SH-SY5Y (cell line): ENCODE measurements at regions not wholly inside any gene's neighbourhood (a gene's known extent, or its start where the extent isn't known, plus 50 kb on each side); places are given as distances from the start of the nearest gene placed in this dataset.

ENCODE experiments used
- GATA2 ChIP-seq: IDR thresholded peaks from 2 replicates; pipeline ENCODE4 v1.6.1; 2011; ENCODE audit warnings: mild to moderate bottlenecking, low read depth, low read length
- GATA3 ChIP-seq: IDR thresholded peaks from 2 replicates; pipeline ENCODE4 v1.6.1; 2011; ENCODE audit warnings: low read depth, mild to moderate bottlenecking, low read length, moderate library complexity

DNA sequence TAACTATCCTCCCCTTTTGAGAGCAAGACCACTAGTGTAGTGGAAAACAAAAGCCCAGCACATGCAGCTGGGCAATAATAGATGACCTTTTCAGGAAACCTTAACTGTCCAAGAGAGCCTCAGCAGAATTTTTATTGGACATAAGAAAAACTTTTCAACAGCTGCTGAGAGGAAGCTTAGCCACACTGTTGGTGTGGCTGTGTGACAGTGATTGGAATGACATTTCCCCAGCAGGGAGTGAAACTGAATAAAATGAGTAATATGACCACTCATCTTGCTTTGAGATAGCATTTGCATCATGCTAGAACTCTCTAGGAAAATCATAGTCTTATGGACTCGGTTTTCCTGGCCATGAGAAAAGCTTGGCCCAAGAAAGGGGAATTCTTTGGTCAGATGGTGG, 687.8 kb downstream of the SLCO4C1 start:
- TF ChIP-seq GATA2, result no peak
- no peak for TF ChIP-seq GATA3

DNA sequence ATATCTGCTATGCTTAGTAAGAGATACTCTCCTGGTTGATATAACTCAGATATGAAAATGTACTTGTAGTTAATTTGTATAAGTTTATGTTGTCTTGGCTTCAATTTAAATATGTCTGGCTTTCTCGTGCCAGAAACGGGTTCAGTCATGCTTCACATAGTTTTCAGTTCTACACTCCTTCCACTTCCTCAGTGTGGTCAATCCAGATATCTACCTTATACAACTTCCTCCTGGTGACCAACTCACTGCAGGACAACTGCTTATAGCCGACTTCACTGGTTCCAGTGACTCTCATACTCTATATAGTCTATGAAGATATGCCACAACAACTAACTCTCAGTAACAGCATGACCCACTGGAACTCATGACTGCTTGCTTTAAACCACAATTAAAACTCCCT, 690.4 kb downstream of the SLCO4C1 start:
- TF ChIP-seq GATA2, result no peak
- TF ChIP-seq GATA3, result no peak

DNA sequence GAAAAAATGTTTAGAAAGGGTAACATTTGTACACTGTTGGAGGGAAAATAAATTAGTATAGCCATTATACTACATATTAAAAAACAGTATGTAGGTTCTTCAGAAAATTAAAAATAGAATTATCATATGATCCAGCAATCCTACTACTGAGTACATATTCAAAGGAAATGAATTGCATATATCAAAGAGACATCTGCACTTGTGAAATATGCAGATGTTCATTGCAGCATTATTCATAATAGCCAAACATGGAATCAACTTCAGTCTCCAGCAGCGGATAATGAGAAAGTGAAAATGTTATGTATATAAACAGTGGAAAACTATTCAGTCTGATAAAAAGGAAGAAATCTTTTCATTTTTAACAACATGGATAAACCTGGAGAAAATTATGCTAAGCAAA, 695.5 kb downstream of the SLCO4C1 start:
- TF ChIP-seq GATA3 (no peak), GATA2 (no peak)

DNA sequence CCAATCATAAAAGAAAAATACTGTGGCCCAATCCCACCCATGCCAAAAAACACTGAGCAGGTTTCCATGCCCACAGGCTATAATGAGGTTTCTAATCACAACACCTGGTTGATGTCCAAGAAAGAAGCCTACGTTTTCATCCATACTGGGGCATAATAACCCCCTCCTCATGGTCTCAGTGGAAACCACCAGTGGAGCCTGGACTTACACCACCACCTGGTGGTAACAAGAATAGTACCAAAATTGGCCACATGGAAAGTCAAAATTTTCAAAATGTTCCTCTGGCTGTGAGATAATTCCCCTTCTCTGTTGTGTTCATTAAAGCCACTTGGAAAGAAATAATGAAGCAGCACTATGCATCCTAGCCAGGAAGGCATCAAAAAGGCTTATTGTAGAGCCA, 687.3 kb upstream of the ST8SIA4 start:
- TF ChIP-seq GATA2 (no peak), GATA3 (no peak)

DNA sequence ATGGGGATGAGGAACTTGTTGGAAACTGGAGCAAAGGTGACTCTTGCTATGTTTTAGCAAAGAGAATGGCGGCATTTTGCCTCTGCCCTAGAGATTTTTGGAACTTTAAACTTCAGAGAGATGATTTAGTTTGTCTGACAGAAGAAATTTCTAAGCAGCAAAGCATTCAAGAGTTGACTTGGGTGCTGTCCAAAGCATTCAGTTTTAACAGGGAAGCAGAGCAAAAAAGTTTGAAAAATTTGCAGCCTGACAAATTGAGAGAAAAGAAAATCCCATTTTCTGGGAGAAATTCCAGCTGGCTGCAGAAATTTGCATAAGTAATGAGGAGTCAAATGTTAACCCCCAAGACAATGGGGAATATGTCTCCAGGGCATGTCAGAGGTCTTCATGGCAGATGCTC, 682.3 kb upstream of the ST8SIA4 start:
- no peak for TF ChIP-seq GATA3

DNA sequence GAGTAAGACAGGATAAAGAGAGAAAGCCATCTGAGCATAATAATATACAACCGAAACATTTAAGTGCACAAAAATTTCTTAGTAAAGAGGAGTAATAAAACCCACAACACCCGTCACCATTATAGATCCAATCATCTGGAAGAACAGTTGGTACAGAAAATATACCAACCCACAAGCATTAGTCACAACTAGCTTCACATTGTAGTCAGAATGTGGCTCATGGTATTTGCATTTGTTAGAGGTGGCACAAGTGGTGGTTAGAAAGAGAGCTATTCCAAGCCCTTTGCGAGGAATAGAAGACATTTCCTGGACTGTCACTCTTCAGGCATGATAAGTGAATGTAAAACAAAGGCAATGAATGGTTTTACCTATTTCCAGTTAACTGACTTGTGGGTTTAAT, 677.5 kb upstream of the ST8SIA4 start:
- no peak for TF ChIP-seq GATA3
- TF ChIP-seq GATA2, result no peak

DNA sequence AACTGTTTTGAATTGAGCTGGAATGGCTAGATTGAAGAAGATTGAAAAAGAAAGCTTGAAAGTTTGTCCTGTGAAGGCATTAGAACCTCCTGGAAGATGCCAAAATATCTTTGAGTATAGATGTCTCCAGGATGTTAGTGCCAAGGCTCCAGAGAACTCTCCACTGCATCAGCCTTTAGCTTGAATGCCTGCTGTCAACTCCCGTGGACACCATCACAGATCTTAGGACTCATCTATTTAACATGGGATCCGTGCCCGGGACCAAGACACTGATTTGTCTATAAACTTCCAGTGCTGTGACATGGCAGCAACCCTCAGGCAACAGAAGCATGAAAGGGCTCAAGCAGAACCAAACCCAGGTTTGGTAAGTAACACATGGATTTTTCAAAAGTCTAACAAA, 670.9 kb upstream of the ST8SIA4 start:
- TF ChIP-seq GATA3 (no peak), GATA2 (no peak)

DNA sequence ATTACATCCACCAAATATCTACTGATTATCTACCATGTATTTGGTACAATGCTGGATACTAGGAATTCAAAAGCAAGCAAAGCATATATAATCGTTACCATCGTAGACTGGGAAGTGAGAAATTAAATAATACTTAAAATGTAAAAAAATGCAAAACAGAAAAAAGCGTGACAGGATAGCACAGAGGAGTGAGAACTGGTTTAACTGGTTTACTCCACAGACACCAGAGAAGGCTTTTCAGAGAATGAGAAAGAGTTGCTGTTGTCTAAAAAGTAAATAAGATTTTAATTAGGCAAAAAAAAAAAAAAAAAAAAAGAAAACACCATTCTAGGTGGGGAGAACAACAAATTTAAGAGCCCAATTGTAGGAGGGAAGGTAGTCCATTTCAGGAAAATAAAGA, 657.9 kb upstream of the ST8SIA4 start:
- TF ChIP-seq GATA2 (no peak), GATA3 (no peak)

DNA sequence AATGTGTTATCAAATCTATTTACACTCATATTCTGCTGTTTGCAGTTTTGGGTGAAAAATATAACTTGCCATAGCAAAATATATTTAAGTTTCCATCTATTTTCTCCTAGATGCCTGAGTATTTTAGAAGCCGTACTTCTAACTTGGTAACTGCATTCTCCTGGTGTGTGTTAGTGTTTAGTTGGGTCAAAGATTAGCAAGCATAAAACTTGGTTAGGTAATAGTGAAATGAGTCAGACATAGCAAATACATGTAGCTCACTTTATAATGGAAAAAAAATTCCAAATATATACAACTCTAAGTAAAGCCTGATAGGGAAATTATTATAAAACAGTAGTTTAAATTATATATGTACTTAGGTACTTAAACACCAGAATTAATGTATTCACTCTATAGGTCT, 640.7 kb upstream of the ST8SIA4 start:
- TF ChIP-seq GATA3, result no peak
- no peak for TF ChIP-seq GATA2

DNA sequence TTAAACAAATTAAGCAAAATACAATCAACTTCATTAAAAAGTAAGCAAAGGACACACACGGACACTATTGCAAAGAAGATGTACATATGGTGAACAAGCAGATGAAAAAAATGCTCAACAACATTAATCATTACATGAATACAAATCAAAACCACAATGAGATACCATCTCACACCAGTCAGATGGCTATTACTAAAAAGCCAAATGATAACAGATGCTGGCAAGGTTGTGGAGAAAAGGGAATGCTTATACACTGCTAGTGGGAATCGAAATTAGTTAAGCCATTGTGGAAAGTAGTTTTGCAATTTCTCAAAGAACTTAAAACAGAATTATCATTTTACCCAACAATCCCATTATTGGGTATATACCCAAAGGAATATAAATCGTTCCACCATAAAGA, 636.2 kb upstream of the ST8SIA4 start:
- TF ChIP-seq GATA2, result peak; percentile 39; the same call in 1 of the 2 replicates
- peak; percentile 63; the same call in 1 of the 2 replicates for TF ChIP-seq GATA3

DNA sequence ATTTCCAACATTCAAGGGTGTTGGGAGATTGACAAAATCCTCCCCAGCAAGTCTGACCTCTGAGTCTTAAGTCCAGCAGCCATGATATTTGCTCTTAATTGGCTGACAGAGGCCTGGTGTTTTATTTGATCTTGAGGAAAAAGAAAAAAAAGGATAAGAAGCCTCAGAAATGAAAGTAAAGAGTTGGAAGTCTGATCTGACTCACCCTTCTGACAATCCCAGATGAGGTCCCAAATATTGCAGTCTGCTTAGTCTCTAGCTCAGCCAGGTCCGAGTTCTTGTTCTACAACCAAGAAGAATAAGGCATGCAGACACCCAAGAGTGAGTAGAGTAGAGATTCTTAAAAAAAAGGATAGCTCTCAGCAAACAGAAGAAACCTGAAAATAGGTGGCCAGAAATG, 632.5 kb upstream of the ST8SIA4 start:
- TF ChIP-seq GATA2, result no peak
- TF ChIP-seq GATA3, result no peak

DNA sequence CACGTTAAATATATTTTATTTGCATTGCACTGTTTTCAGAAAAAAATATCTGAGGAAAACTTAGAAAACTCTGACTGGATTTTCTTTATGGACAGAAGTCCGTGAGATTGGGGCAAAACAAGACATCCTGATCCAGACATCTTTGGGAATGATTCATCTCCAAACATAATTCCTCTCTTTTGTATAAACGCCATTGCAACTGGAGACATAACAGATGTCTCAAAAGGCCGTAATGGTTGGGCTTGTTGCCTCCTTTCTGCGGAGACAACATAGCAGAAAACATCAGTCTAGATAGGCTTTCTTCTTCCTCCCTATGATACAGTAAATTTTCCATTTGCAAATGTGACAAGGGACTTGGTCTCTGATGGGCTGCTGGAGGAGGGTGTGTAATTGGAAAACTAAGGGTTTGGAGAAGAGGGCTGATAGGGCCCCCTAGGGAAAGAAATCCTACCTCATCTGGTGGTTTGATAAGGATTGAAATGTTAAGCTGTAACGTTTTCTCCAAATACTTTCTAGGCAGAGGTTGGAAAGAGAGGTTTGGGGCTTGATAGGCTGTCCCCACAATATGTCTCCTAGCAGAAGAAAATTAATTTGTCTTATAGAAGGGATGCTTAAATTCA, 631.5 kb upstream of the ST8SIA4 start:
- TF ChIP-seq GATA3 (no peak), GATA2 (no peak)

DNA sequence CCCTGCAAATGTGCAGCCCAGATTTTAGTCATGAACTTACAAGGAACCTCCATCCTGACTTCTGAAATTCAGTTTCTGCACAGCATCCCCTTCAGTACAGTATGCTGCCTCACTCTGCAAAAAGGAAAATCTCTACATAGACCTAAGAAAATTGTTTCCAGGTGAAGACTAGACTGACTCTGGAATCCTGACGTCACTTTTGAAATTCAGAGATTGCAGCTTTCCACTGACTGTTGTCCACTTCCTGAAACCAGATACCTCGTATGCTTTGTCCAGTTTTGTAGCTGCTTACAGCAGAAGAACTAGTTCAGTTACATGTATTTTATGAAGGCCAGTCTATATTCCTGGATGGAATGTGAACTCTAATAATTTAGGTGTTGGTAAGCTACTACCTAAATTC, 629.3 kb upstream of the ST8SIA4 start:
- TF ChIP-seq GATA2 (no peak), GATA3 (no peak)

DNA sequence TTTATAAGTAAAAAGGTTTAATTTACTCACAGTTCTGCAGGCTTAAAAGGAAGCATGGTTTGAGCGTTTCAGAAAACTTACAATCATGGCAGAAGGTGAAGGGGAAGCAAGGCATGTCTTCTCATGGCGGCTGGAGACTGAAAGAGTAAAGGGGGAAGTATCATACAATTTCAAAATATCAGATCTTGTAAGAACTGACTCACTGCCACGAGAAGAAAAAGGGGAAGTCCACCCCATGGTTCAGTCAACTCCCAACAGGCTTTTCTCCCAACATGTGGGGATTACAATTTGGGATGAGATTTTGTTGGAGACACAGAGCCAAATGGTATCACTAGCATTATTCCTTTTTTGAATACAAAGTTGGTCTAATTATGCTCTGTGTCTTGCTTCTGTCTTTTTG, 627.9 kb upstream of the ST8SIA4 start:
- TF ChIP-seq GATA3 (no peak), GATA2 (no peak)

DNA sequence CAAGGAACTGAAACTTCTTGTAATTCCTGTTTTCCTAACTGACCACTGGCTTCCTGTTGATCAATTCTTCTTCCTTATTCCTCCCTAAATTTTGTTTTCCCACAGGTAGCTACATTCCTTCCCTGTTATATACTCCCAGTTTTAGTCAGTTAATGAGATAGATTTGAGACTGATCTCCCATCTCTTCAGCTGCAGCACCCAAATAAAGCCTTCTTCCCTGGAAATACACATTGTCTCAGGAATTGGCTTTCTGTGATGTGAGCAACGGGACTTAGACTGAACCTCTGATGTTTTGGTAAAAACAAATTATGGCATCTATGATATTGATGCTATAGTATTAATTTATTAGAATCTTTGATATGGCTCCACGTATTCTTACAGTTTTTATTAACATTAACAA, 617.3 kb upstream of the ST8SIA4 start:
- TF ChIP-seq GATA2 (no peak), GATA3 (no peak)

DNA sequence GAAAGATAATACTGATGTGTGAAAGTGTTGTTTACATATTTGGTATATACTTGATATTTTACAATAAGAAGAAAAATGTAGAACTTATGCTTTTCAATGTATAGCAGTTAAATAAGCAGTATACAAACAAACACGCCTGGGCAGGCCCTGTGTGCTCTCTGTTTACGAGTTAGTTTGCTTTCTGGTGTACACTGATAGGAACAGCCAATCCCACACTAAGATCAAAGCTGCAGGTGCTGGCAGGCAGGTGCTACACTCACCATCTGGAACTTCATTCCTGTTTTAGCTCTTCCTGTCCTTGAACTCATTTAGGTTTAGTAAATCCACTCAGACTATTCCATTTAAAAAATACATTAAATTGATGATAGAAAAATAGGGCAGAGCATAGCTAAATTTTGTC, 614.7 kb upstream of the ST8SIA4 start:
- TF ChIP-seq GATA3, result no peak
- no peak for TF ChIP-seq GATA2
